ENCODE measurements at regions not wholly inside any gene's neighbourhood (a gene's known extent, or its start where the extent isn't known, plus 50 kb on each side); places are given as distances from the start of the nearest gene placed in this dataset.

DNA sequence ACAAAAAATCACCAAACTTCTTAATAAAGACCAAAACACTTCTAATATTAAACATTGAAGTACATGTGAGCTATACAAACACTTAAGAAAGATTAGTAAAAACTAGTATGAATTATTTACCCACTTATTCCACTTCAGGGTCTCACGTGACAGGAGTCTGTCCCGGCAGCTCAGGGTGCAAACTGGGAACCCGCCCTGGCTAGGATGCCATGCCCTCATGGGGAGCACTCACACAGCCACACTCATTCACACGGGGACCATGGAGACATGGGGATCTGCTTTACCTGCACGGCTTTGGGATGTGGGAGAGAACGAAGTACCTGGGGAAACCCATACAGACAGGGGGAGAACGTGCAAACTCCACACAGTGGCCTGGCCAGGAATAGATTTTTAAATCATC is 179.3 kb upstream of the UBE3A start:
- TF ChIP-seq, protein P1, sequence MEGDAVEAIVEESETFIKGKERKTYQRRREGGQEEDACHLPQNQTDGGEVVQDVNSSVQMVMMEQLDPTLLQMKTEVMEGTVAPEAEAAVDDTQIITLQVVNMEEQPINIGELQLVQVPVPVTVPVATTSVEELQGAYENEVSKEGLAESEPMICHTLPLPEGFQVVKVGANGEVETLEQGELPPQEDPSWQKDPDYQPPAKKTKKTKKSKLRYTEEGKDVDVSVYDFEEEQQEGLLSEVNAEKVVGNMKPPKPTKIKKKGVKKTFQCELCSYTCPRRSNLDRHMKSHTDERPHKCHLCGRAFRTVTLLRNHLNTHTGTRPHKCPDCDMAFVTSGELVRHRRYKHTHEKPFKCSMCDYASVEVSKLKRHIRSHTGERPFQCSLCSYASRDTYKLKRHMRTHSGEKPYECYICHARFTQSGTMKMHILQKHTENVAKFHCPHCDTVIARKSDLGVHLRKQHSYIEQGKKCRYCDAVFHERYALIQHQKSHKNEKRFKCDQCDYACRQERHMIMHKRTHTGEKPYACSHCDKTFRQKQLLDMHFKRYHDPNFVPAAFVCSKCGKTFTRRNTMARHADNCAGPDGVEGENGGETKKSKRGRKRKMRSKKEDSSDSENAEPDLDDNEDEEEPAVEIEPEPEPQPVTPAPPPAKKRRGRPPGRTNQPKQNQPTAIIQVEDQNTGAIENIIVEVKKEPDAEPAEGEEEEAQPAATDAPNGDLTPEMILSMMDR (IDR thresholded peaks at IDR 0.05; ENCODE audit: extremely low read depth in 1 of 2, insufficient read depth in 1 of 2, low read depth in 1 of 2, low read length in 2 of 2), result no peak
- no peak for TF ChIP-seq EZH2 (IDR thresholded peaks at IDR 0.05; ENCODE audit: borderline replicate concordance, low read depth, low read length, severe bottlenecking)
- no peak for TF ChIP-seq POLR2A (IDR thresholded peaks at IDR 0.05; ENCODE audit: low read depth, low read length)
- TF ChIP-seq JUN (IDR thresholded peaks at IDR 0.05; ENCODE audit: borderline replicate concordance, insufficient read depth, insufficient read length, low read depth), result no peak
- no peak for TF ChIP-seq MYC (IDR thresholded peaks at IDR 0.05; ENCODE audit: low read depth, low read length)
- TF ChIP-seq, protein P2, sequence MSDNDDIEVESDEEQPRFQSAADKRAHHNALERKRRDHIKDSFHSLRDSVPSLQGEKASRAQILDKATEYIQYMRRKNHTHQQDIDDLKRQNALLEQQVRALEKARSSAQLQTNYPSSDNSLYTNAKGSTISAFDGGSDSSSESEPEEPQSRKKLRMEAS (IDR thresholded peaks at IDR 0.05; ENCODE audit: insufficient read depth, insufficient read length), result no peak
- TF ChIP-seq POLR2AphosphoS5 (IDR thresholded peaks at IDR 0.05; ENCODE audit: insufficient read depth, low read depth, low read length), result no peak
- no peak for TF ChIP-seq FOS (IDR thresholded peaks at IDR 0.05; ENCODE audit: borderline replicate concordance, insufficient read depth, low read length)
- no peak for TF ChIP-seq GATA2 (IDR thresholded peaks at IDR 0.05; ENCODE audit: insufficient read depth, insufficient read length, low read depth, low read length)
